LNCAP (cell line): ENCODE measurements at regions not wholly inside any gene's neighbourhood (a gene's known extent, or its start where the extent isn't known, plus 50 kb on each side); places are given as distances from the start of the nearest gene placed in this dataset.

Source experiments
- TF ChIP-seq, protein P1 (sequence below): fragments of 450-650 bp; IDR thresholded peaks from 2 replicates; pipeline ENCODE4 v1.5.1; 2017; ENCODE audit warnings: mild to moderate bottlenecking

- TF ChIP-seq, protein P1, sequence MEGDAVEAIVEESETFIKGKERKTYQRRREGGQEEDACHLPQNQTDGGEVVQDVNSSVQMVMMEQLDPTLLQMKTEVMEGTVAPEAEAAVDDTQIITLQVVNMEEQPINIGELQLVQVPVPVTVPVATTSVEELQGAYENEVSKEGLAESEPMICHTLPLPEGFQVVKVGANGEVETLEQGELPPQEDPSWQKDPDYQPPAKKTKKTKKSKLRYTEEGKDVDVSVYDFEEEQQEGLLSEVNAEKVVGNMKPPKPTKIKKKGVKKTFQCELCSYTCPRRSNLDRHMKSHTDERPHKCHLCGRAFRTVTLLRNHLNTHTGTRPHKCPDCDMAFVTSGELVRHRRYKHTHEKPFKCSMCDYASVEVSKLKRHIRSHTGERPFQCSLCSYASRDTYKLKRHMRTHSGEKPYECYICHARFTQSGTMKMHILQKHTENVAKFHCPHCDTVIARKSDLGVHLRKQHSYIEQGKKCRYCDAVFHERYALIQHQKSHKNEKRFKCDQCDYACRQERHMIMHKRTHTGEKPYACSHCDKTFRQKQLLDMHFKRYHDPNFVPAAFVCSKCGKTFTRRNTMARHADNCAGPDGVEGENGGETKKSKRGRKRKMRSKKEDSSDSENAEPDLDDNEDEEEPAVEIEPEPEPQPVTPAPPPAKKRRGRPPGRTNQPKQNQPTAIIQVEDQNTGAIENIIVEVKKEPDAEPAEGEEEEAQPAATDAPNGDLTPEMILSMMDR: no peak
Measured at GRCh38 chrX:121649417-121649816, 602.0 kb downstream of the GLUD2 start.

DNA sequence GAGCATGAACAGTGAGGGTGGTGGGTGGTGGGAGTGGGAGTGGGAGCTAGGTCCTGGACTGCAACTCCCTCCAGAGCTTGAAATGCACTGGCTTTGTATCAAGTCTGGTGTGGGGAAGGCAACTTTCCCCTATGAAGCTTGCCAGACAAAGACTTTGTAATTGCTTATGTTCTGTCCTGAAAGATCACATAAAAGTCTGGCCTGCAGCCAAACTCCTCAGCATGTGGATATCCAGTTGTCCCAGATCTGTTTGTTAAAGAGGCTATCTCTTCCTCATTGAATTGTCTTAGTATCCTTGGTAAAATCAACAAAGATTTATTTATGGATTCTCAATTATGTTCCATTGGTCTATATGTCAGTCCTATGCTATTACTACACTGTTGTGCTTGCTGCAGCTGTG, 607.9 kb downstream of the GLUD2 start:
- TF ChIP-seq, protein P1: no peak

GRCh38 chrX:121666171-121666570, 618.8 kb downstream of the GLUD2 start:
- TF ChIP-seq, protein P1: no peak

DNA sequence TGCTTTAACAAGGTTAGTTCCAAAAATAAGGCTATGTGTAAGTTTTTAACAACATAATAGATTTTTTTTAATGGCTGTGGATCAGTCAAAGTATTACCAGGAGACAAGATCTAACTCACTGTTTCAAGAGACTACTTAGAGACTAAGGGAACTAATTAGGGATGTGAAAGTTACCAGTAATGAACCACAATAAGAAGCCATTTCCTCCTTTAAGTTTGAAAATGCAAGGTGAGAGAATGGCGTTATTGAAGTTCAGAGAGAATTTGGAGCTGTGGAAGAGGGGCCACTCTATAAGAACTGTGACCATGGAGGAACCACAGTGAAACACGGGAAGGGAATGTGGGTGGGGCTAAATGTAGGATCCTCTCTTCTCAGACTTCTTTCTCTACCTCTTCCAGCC, 624.2 kb downstream of the GLUD2 start:
- TF ChIP-seq, protein P1: no peak

- TF ChIP-seq, protein P1: no peak
Measured at GRCh38 chrX:121733514-121733913, 686.1 kb downstream of the GLUD2 start.

GRCh38 chrX:121746105-121746504, 698.7 kb downstream of the GLUD2 start:
- TF ChIP-seq, protein P1: no peak

DNA sequence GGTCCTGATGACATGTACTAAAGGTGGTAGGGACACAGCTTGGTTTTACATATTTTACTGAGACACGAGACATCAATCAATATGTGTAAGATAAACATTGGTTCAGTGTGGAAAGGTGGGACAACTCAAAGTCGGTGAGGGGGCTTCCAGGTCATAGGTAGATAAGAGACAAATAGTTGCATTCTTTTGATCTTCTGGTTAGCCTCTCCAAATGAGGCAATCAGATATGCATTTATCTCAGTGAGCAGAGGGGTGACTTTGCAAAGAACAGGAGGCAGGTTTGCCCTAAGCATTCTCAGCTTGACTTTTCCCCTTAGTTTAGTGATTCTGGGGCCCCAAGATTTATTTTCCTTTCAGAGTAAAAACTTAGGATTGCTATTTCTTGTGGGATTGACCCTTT, 706.9 kb downstream of the GLUD2 start:
- TF ChIP-seq, protein P1: no peak

- TF ChIP-seq, protein P1: no peak
Measured at GRCh38 chrX:121755541-121755940, 708.1 kb downstream of the GLUD2 start.
